ENCODE measurements at regions not wholly inside any gene's neighbourhood (a gene's known extent, or its start where the extent isn't known, plus 50 kb on each side); places are given as distances from the start of the nearest gene placed in this dataset.

GRCh38 chr20:12237772-12238171 is 320.1 kb downstream of the BTBD3 start:
- TF ChIP-seq CTCF (IDR thresholded peaks at IDR 0.05; ENCODE audit: extremely low read depth in 1 of 2, insufficient read depth in 1 of 2, low read depth in 1 of 2, low read length in 2 of 2) (no peak), POLR2AphosphoS5 (IDR thresholded peaks at IDR 0.05; ENCODE audit: insufficient read depth, low read depth, low read length) (no peak), EZH2 (IDR thresholded peaks at IDR 0.05; ENCODE audit: borderline replicate concordance, low read depth, low read length, severe bottlenecking) (no peak), POLR2A (IDR thresholded peaks at IDR 0.05; ENCODE audit: low read depth, low read length) (no peak), MYC (IDR thresholded peaks at IDR 0.05; ENCODE audit: low read depth, low read length) (no peak), FOS (IDR thresholded peaks at IDR 0.05; ENCODE audit: borderline replicate concordance, insufficient read depth, low read length) (no peak), MAX (IDR thresholded peaks at IDR 0.05; ENCODE audit: insufficient read depth, insufficient read length) (no peak)
